Muscle layer of colon (tissue), 2 donors: ENCODE measurements at regions not wholly inside any gene's neighbourhood (a gene's known extent, or its start where the extent isn't known, plus 50 kb on each side); places are given as distances from the start of the nearest gene placed in this dataset.

ENCODE experiments used
- H3K27ac ChIP-seq: one replicate; pipeline ENCODE4 v1.7.0; 2013; ENCODE audit warnings: low read depth, mild to moderate bottlenecking, low read length, moderate library complexity
- H3K27me3 ChIP-seq, 2 donors: one replicate each; pipeline ENCODE4 v1.7.0; 2013; ENCODE audit warnings: low read length in 2 of 2, mild to moderate bottlenecking in 2 of 2; ENCODE audit not compliant: insufficient read depth in 2 of 2, control insufficient read depth in 1 of 2
- H3K36me3 ChIP-seq: one replicate; pipeline ENCODE4 v1.7.0; 2013; ENCODE audit warnings: mild to moderate bottlenecking, low read length; ENCODE audit not compliant: insufficient read depth
- H3K4me1 ChIP-seq: one replicate; pipeline ENCODE4 v1.7.0; 2013; ENCODE audit warnings: mild to moderate bottlenecking, low read length; ENCODE audit not compliant: insufficient read depth
- H3K4me3 ChIP-seq, 2 donors: one replicate each; pipeline ENCODE4 v1.7.0; 2013; ENCODE audit warnings: low read length in 2 of 2, low read depth in 1 of 2, mild to moderate bottlenecking in 1 of 2, moderate library complexity in 1 of 2
- H3K9ac ChIP-seq: one replicate; pipeline ENCODE4 v1.7.0; 2013; ENCODE audit warnings: low read length
- H3K9me3 ChIP-seq: one replicate; pipeline ENCODE4 v1.7.0; 2013; ENCODE audit warnings: mild to moderate bottlenecking, low read length
- donor health status: abdominal sarcoma.
- donor health status: Adenocarcinoma of cecum.

- no peak overlapping the region for H3K27ac ChIP-seq
- H3K9ac ChIP-seq = no peak overlapping the region
- H3K27me3 ChIP-seq = no peaks in the 10 kb centered on the region
- no peaks in the 10 kb centered on the region for H3K9me3 ChIP-seq
- H3K36me3 ChIP-seq = no peaks in the 10 kb centered on the region
- H3K4me3 ChIP-seq = no peak overlapping the region
- H3K4me1 ChIP-seq = no peaks in the 10 kb centered on the region
Observed at GRCh38 chr3:46146548-46146947, 61.6 kb downstream of the CCR1 start.

- Histone ChIP-seq H3K9me3 (no peaks in the 10 kb centered on the region), H3K4me3 (no peak overlapping the region), H3K27ac (no peak overlapping the region), H3K27me3 (no peaks in the 10 kb centered on the region), H3K9ac (no peak overlapping the region), H3K36me3 (no peaks in the 10 kb centered on the region), H3K4me1 (no peaks in the 10 kb centered on the region)
Observed at GRCh38 chr3:46146021-46146420, 62.1 kb downstream of the CCR1 start.

- H3K9me3 ChIP-seq = no peaks in the 10 kb centered on the region
- H3K27ac ChIP-seq = no peak overlapping the region
- H3K9ac ChIP-seq = no peak overlapping the region
- H3K4me1 ChIP-seq = no peaks in the 10 kb centered on the region
- H3K27me3 ChIP-seq = no peaks in the 10 kb centered on the region
- H3K4me3 ChIP-seq = no peak overlapping the region
- H3K36me3 ChIP-seq = no peaks in the 10 kb centered on the region
Observed at GRCh38 chr3:46145147-46145546, 63.0 kb downstream of the CCR1 start.

GRCh38 chr3:46143951-46144473 is 64.1 kb downstream of the CCR1 start:
- H3K27me3 ChIP-seq = no peaks in the 10 kb centered on the region
- no peak overlapping the region for H3K4me3 ChIP-seq
- H3K4me1 ChIP-seq = no peaks in the 10 kb centered on the region
- H3K27ac ChIP-seq = no peak overlapping the region
- no peak overlapping the region for H3K9ac ChIP-seq
- H3K9me3 ChIP-seq = no peaks in the 10 kb centered on the region
- no peaks in the 10 kb centered on the region for H3K36me3 ChIP-seq

- no peak overlapping the region for H3K9ac ChIP-seq
- H3K36me3 ChIP-seq = no peaks in the 10 kb centered on the region
- H3K4me3 ChIP-seq = no peak overlapping the region
- H3K9me3 ChIP-seq = no peaks in the 10 kb centered on the region
- no peak overlapping the region for H3K27ac ChIP-seq
- no peaks in the 10 kb centered on the region for H3K4me1 ChIP-seq
- no peaks in the 10 kb centered on the region for H3K27me3 ChIP-seq
Observed at GRCh38 chr3:46141813-46142212, 66.3 kb downstream of the CCR1 start.

- no peaks in the 10 kb centered on the region for H3K27me3 ChIP-seq
- no peak overlapping the region for H3K9ac ChIP-seq
- no peak overlapping the region for H3K4me3 ChIP-seq
- no peaks in the 10 kb centered on the region for H3K4me1 ChIP-seq
- no peaks in the 10 kb centered on the region for H3K36me3 ChIP-seq
- H3K27ac ChIP-seq = no peak overlapping the region
- no peaks in the 10 kb centered on the region for H3K9me3 ChIP-seq
Observed at GRCh38 chr3:46138581-46138980, 69.5 kb downstream of the CCR1 start.

GRCh38 chr3:46135475-46135874 is 72.6 kb downstream of the CCR1 start:
- no peaks in the 10 kb centered on the region for H3K36me3 ChIP-seq
- no peaks in the 10 kb centered on the region for H3K4me1 ChIP-seq
- no peak overlapping the region for H3K27ac ChIP-seq
- H3K4me3 ChIP-seq = no peak overlapping the region
- H3K9me3 ChIP-seq = no peaks in the 10 kb centered on the region
- H3K9ac ChIP-seq = no peak overlapping the region
- no peaks in the 10 kb centered on the region for H3K27me3 ChIP-seq

- no peak overlapping the region for H3K4me3 ChIP-seq
- H3K4me1 ChIP-seq = no peaks in the 10 kb centered on the region
- no peak overlapping the region for H3K27ac ChIP-seq
- no peak overlapping the region for H3K9ac ChIP-seq
- no peaks in the 10 kb centered on the region for H3K27me3 ChIP-seq
- H3K36me3 ChIP-seq = no peaks in the 10 kb centered on the region
- H3K9me3 ChIP-seq = no peaks in the 10 kb centered on the region
Observed at GRCh38 chr3:46133285-46133684, 74.8 kb downstream of the CCR1 start.

- H3K27ac ChIP-seq = no peak overlapping the region
- H3K4me1 ChIP-seq = no peaks in the 10 kb centered on the region
- H3K27me3 ChIP-seq = no peaks in the 10 kb centered on the region
- H3K9ac ChIP-seq = no peak overlapping the region
- no peaks in the 10 kb centered on the region for H3K36me3 ChIP-seq
- no peaks in the 10 kb centered on the region for H3K9me3 ChIP-seq
- no peak overlapping the region for H3K4me3 ChIP-seq
Observed at GRCh38 chr3:46132565-46132964, 75.5 kb downstream of the CCR1 start.

- no peak overlapping the region for H3K4me3 ChIP-seq
- H3K27ac ChIP-seq = no peak overlapping the region
- H3K27me3 ChIP-seq = no peaks in the 10 kb centered on the region
- H3K9me3 ChIP-seq = no peaks in the 10 kb centered on the region
- no peaks in the 10 kb centered on the region for H3K36me3 ChIP-seq
- no peaks in the 10 kb centered on the region for H3K4me1 ChIP-seq
- H3K9ac ChIP-seq = no peak overlapping the region
Observed at GRCh38 chr3:46131884-46132450, 76.1 kb downstream of the CCR1 start.

- no peaks in the 10 kb centered on the region for H3K4me1 ChIP-seq
- no peak overlapping the region for H3K27ac ChIP-seq
- no peaks in the 10 kb centered on the region for H3K27me3 ChIP-seq
- no peak overlapping the region for H3K4me3 ChIP-seq
- H3K36me3 ChIP-seq = no peaks in the 10 kb centered on the region
- no peak overlapping the region for H3K9ac ChIP-seq
- no peaks in the 10 kb centered on the region for H3K9me3 ChIP-seq
Observed at GRCh38 chr3:46130631-46131310, 77.3 kb downstream of the CCR1 start.
